GM12875 (cell line): ENCODE measurements at regions not wholly inside any gene's neighbourhood (a gene's known extent, or its start where the extent isn't known, plus 50 kb on each side); places are given as distances from the start of the nearest gene placed in this dataset.
"Not testable (repeated sequence)": the region's sequence is repeated elsewhere in the genome, so short reads cannot be mapped to it uniquely, and the experiment has no call there.

Experiments
- H3K4me3 ChIP-seq: one replicate; pipeline ENCODE4 v1.5.1; 2011; ENCODE audit warnings: low read depth, low read length, control low read depth
- CTCF ChIP-seq: IDR thresholded peaks from 2 replicates; pipeline ENCODE4 v1.5.1; 2011; ENCODE audit warnings: low read depth, mild to moderate bottlenecking, control low read depth, inconsistent platforms, low read length, moderate library complexity, borderline replicate concordance; ENCODE audit not compliant: insufficient read depth

GRCh38 chr5:101084353-101084752 lies 181.3 kb upstream of the ST8SIA4 start:
- H3K4me3 ChIP-seq: no peak overlapping the region
- TF ChIP-seq CTCF: no peak

- TF ChIP-seq CTCF: no peak
- no peak overlapping the region for H3K4me3 ChIP-seq
These were observed 177.6 kb upstream of the ST8SIA4 start for GRCh38 chr5:101080462-101081240.

GRCh38 chr5:101068298-101068697 lies 165.2 kb upstream of the ST8SIA4 start:
- no peak overlapping the region for H3K4me3 ChIP-seq
- TF ChIP-seq CTCF: no peak

GRCh38 chr5:101067429-101067828 lies 164.3 kb upstream of the ST8SIA4 start:
- TF ChIP-seq CTCF: no peak
- H3K4me3 ChIP-seq: no peak overlapping the region

GRCh38 chr5:101062902-101063301 lies 159.8 kb upstream of the ST8SIA4 start:
- H3K4me3 ChIP-seq: no peak overlapping the region
- TF ChIP-seq CTCF: no peak

- H3K4me3 ChIP-seq: no peak overlapping the region
- TF ChIP-seq CTCF: no peak
These were observed 144.1 kb upstream of the ST8SIA4 start for GRCh38 chr5:101047181-101047580.

GRCh38 chr5:101045689-101046088 lies 142.6 kb upstream of the ST8SIA4 start:
- no peak overlapping the region for H3K4me3 ChIP-seq
- no peak for TF ChIP-seq CTCF

GRCh38 chr5:101040002-101040401 lies 136.9 kb upstream of the ST8SIA4 start:
- not testable (repeated sequence) for H3K4me3 ChIP-seq
